Suprapubic skin (tissue), 4 donors: ENCODE measurements at regions not wholly inside any gene's neighbourhood (a gene's known extent, or its start where the extent isn't known, plus 50 kb on each side); places are given as distances from the start of the nearest gene placed in this dataset.

Experiments used
- EP300 ChIP-seq: sonication (generic); formaldehyde crosslinking; IDR thresholded peaks from one replicate; pipeline ENCODE4 v1.6.1; 2017; ENCODE audit warnings: antibody characterized with exemption
- POLR2A ChIP-seq, 2 donors: fragments of 450-650 bp; IDR thresholded peaks; one replicate each; pipeline ENCODE4 v1.6.1; 2017; ENCODE audit warnings: antibody characterized with exemption in 2 of 2, mild to moderate bottlenecking in 2 of 2, moderate library complexity in 2 of 2
- POLR2AphosphoS5 ChIP-seq, 3 donors: sonication (generic); formaldehyde crosslinking; IDR thresholded peaks; one replicate each; pipeline ENCODE4 v1.6.1; 2017; ENCODE audit warnings: antibody characterized with exemption in 3 of 3
- TF ChIP-seq, protein P1 (sequence below), 2 donors: fragments of 200-600 bp in 1 of 2; fragments of 450-650 bp in 1 of 2; sonication (generic) in 1 of 2; IDR thresholded peaks; one replicate each; pipeline ENCODE4 v1.5.1; 2016 to 2019; ENCODE audit warnings: antibody characterized with exemption in 2 of 2, mild to moderate bottlenecking in 1 of 2, moderate library complexity in 1 of 2

DNA sequence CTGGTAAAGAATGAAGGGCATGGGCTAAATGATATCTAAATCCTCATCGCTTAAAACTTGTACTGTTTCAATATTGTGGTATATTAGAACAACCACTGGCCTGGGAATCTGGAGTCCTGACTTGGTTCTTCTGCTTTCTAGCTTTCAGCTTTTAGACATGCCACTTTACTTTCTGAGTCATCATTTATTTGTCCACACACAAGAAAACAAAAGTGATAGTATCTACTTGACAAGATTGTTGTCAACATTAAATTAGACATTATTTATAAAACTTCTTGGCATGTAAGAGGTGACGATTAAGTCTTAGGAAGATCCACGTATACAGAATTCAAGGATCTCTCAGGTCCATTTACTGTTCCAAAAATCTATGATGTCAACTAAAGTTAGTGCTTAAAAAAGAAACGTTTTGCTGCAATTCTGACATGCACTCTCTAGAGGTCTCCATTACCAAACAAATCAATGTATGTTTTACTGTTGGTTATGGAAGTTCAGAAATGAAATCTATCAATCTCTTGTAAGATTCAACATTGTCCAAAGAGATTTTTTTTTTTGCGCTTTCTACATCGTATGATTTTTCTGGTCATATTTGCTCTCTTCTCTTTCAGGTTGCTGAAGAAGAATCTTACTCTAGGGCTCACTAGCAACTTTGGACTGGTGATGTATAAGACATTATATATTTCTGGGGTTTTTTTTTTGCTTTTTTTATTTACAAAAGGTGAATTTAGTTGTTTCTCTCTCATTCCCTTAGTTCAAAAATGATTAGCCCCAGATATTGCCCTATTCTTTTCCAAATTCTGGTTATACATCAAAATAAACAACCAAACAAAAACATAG, 53.6 kb upstream of the DYNC1I1 start:
- TF ChIP-seq, protein P1, sequence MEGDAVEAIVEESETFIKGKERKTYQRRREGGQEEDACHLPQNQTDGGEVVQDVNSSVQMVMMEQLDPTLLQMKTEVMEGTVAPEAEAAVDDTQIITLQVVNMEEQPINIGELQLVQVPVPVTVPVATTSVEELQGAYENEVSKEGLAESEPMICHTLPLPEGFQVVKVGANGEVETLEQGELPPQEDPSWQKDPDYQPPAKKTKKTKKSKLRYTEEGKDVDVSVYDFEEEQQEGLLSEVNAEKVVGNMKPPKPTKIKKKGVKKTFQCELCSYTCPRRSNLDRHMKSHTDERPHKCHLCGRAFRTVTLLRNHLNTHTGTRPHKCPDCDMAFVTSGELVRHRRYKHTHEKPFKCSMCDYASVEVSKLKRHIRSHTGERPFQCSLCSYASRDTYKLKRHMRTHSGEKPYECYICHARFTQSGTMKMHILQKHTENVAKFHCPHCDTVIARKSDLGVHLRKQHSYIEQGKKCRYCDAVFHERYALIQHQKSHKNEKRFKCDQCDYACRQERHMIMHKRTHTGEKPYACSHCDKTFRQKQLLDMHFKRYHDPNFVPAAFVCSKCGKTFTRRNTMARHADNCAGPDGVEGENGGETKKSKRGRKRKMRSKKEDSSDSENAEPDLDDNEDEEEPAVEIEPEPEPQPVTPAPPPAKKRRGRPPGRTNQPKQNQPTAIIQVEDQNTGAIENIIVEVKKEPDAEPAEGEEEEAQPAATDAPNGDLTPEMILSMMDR (IDR thresholded peaks at IDR 0.05) = no peak
- TF ChIP-seq POLR2A (IDR thresholded peaks at IDR 0.05) = no peak
- no peak for TF ChIP-seq EP300
- TF ChIP-seq POLR2AphosphoS5 (IDR thresholded peaks at IDR 0.05) = no peak
